ENCODE measurements at regions not wholly inside any gene's neighbourhood (a gene's known extent, or its start where the extent isn't known, plus 50 kb on each side); places are given as distances from the start of the nearest gene placed in this dataset.
A peak's percentile ranks its signal among the peaks of the same experiment; 100 is the strongest.

DNA sequence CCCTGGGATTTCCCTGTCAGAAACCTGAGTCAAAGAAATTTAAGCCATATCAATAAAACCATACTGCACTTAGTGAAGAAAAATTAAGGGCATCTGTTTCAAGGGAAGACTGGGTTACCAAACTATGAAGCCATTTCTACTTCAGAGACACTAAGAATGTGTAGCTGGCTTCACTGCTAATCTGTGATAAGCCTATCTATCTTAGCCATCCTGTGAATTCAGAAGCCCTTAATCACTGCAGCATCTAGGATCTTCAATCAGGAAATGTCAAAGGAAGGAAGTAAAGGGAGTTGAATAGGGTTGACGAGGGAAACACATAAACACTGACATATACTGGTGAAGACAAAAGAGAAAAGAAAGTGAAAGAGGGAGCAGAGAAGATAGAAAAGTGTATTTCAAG, 777.6 kb upstream of the DIAPH2 start:
- no peak for TF ChIP-seq ZSCAN20 (CRISPR knock-in tag; IDR thresholded peaks at IDR 0.05)
- no peak for TF ChIP-seq CBX8 (IDR thresholded peaks at IDR 0.05)
- no peak for TF ChIP-seq HDAC2 (IDR thresholded peaks at IDR 0.05)
- TF ChIP-seq RFX5 (IDR thresholded peaks at IDR 0.05): no peak
- TF ChIP-seq CHD4 (IDR thresholded peaks at IDR 0.05; ENCODE audit: borderline replicate concordance): no peak
- no peak for TF ChIP-seq POLR2A (IDR thresholded peaks at IDR 0.05; ENCODE audit: low read length)
- TF ChIP-seq, protein P1, sequence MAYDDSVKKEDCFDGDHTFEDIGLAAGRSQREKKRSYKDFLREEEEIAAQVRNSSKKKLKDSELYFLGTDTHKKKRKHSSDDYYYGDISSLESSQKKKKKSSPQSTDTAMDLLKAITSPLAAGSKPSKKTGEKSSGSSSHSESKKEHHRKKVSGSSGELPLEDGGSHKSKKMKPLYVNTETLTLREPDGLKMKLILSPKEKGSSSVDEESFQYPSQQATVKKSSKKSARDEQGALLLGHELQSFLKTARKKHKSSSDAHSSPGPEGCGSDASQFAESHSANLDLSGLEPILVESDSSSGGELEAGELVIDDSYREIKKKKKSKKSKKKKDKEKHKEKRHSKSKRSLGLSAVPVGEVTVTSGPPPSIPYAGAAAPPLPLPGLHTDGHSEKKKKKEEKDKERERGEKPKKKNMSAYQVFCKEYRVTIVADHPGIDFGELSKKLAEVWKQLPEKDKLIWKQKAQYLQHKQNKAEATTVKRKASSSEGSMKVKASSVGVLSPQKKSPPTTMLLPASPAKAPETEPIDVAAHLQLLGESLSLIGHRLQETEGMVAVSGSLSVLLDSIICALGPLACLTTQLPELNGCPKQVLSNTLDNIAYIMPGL (CRISPR knock-in tag; IDR thresholded peaks at IDR 0.05; ENCODE audit: borderline replicate concordance): no peak
- TF ChIP-seq HOXA7 (CRISPR knock-in tag; IDR thresholded peaks at IDR 0.05): no peak
- TF ChIP-seq RCOR1 (IDR thresholded peaks at IDR 0.05; ENCODE audit: low read depth, low read length): no peak
- TF ChIP-seq, protein P2, sequence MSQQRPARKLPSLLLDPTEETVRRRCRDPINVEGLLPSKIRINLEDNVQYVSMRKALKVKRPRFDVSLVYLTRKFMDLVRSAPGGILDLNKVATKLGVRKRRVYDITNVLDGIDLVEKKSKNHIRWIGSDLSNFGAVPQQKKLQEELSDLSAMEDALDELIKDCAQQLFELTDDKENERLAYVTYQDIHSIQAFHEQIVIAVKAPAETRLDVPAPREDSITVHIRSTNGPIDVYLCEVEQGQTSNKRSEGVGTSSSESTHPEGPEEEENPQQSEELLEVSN (IDR thresholded peaks at IDR 0.05; ENCODE audit: borderline replicate concordance, low read depth): no peak
- TF ChIP-seq GATA3 (IDR thresholded peaks at IDR 0.05; ENCODE audit: borderline replicate concordance): no peak
- TF ChIP-seq MYC (IDR thresholded peaks at IDR 0.05; ENCODE audit: borderline replicate concordance, low read length): no peak
- TF ChIP-seq SMC3 (IDR thresholded peaks at IDR 0.05): no peak
- TF ChIP-seq, protein P3, sequence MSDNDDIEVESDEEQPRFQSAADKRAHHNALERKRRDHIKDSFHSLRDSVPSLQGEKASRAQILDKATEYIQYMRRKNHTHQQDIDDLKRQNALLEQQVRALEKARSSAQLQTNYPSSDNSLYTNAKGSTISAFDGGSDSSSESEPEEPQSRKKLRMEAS (IDR thresholded peaks at IDR 0.05): no peak
- no peak for TF ChIP-seq KDM1A (IDR thresholded peaks at IDR 0.05; ENCODE audit: low read depth)
- TF ChIP-seq, protein P4, sequence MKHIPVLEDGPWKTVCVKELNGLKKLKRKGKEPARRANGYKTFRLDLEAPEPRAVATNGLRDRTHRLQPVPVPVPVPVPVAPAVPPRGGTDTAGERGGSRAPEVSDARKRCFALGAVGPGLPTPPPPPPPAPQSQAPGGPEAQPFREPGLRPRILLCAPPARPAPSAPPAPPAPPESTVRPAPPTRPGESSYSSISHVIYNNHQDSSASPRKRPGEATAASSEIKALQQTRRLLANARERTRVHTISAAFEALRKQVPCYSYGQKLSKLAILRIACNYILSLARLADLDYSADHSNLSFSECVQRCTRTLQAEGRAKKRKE (CRISPR knock-in tag; IDR thresholded peaks at IDR 0.05; ENCODE audit: low read depth): no peak
- TF ChIP-seq FOSL2 (IDR thresholded peaks at IDR 0.05): no peak
- no peak for TF ChIP-seq FOSL2 (CRISPR knock-in tag; IDR thresholded peaks at IDR 0.05)
- Histone ChIP-seq H3K27ac (no peak overlapping the region), H3K4me3 (no peak overlapping the region), H3K9me3 (no peaks in the 10 kb centered on the region), H3K4me1 (no peaks in the 10 kb centered on the region), H3K4me2 (no peak overlapping the region)
- WGBS (ENCODE audit: missing lambda C conversion rate): 0% methylated on average over 1 of the region's 1 CpG
- no peak for ATAC-seq
- ChIA-PET POLR2A (no interaction called here), CTCF (no interaction called here)
- FAIRE-seq: no peak
- no peak for DNase-seq (ENCODE audit: low read depth in 1 of 2, low spot score in 1 of 2)

DNA sequence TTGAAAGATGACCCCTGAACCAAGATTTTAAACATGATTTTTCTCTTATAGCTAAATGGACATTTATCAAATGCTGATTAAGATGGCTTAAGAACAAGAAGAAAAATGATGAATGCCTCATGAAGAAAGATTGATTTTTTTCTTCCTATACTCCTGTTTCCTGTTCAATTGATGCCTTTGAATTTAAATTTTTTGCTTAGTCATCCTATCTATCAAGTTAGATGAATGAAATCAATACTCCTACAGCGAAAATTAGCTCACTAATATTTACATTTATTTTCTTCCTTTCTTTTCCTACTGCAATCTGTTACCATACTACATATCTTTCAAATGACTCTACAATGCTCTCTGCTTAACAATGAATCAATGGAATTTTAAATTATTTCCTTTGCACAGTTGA, 773.6 kb upstream of the DIAPH2 start:
- Histone ChIP-seq H3K27ac (no peak overlapping the region), H3K9me3 (no peaks in the 10 kb centered on the region), H3K4me3 (no peak overlapping the region), H3K4me2 (no peak overlapping the region), H3K4me1 (no peaks in the 10 kb centered on the region)
- ChIA-PET CTCF (no interaction called here), POLR2A (no interaction called here)
- DNase-seq (ENCODE audit: low read depth in 1 of 2, low spot score in 1 of 2): no peak
- WGBS (ENCODE audit: missing lambda C conversion rate): 8% methylated on average over 1 of the region's 1 CpG
- ATAC-seq: no peak
- peak; percentile 32 for FAIRE-seq
- no peak for TF ChIP-seq HEYL (CRISPR knock-in tag; IDR thresholded peaks at IDR 0.05)
- TF ChIP-seq, protein P5, sequence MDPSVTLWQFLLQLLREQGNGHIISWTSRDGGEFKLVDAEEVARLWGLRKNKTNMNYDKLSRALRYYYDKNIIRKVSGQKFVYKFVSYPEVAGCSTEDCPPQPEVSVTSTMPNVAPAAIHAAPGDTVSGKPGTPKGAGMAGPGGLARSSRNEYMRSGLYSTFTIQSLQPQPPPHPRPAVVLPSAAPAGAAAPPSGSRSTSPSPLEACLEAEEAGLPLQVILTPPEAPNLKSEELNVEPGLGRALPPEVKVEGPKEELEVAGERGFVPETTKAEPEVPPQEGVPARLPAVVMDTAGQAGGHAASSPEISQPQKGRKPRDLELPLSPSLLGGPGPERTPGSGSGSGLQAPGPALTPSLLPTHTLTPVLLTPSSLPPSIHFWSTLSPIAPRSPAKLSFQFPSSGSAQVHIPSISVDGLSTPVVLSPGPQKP (IDR thresholded peaks at IDR 0.05; ENCODE audit: low read depth, low read length): no peak
- TF ChIP-seq NFE2L2 (conservative IDR thresholded peaks at IDR 0.05; ENCODE audit: low read length): 0 out of 2 replicates have a peak, but pooled peaks have one; percentile 49
- peak; percentile 54 for TF ChIP-seq MAFK (IDR thresholded peaks at IDR 0.05; ENCODE audit: partially characterized antibody)

DNA sequence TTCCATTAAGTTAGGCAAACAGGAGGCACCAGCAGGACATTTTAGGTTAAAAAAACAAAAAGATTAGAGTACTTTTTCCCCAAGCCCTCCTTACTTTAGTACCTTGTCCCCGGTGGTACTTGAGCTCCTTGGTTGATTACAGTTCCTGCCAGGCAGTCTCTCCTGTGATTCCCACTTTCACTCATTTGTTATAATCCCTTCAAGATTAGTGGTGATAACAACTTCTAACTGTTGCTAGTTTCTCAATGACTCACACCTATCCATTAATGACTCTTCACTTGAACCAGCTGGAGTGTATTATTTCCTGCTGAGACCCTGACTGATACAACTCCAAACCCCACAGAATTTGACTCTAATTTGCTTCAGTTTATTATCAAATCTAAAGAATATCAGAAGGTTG, 765.0 kb upstream of the DIAPH2 start:
- Histone ChIP-seq H3K4me3 (no peak overlapping the region), H3K4me2 (no peak overlapping the region), H3K27ac (no peak overlapping the region), H3K9me3 (no peaks in the 10 kb centered on the region), H3K4me1 (no peaks in the 10 kb centered on the region)
- FAIRE-seq (no peak), ATAC-seq (no peak), DNase-seq (ENCODE audit: low read depth in 1 of 2, low spot score in 1 of 2) (no peak)
- CTCF ChIA-PET: no interaction called here
- 6% methylated on average over 1 of the region's 1 CpG for WGBS (ENCODE audit: missing lambda C conversion rate)
- POLR2A ChIA-PET: no interaction called here
- no peak for TF ChIP-seq POLR2AphosphoS2 (conservative IDR thresholded peaks at IDR 0.05; ENCODE audit: low read length)
- TF ChIP-seq POLR2A (IDR thresholded peaks at IDR 0.05; ENCODE audit: low read length): no peak
- TF ChIP-seq EHF (CRISPR knock-in tag; IDR thresholded peaks at IDR 0.05): no peak
- TF ChIP-seq, protein P6, sequence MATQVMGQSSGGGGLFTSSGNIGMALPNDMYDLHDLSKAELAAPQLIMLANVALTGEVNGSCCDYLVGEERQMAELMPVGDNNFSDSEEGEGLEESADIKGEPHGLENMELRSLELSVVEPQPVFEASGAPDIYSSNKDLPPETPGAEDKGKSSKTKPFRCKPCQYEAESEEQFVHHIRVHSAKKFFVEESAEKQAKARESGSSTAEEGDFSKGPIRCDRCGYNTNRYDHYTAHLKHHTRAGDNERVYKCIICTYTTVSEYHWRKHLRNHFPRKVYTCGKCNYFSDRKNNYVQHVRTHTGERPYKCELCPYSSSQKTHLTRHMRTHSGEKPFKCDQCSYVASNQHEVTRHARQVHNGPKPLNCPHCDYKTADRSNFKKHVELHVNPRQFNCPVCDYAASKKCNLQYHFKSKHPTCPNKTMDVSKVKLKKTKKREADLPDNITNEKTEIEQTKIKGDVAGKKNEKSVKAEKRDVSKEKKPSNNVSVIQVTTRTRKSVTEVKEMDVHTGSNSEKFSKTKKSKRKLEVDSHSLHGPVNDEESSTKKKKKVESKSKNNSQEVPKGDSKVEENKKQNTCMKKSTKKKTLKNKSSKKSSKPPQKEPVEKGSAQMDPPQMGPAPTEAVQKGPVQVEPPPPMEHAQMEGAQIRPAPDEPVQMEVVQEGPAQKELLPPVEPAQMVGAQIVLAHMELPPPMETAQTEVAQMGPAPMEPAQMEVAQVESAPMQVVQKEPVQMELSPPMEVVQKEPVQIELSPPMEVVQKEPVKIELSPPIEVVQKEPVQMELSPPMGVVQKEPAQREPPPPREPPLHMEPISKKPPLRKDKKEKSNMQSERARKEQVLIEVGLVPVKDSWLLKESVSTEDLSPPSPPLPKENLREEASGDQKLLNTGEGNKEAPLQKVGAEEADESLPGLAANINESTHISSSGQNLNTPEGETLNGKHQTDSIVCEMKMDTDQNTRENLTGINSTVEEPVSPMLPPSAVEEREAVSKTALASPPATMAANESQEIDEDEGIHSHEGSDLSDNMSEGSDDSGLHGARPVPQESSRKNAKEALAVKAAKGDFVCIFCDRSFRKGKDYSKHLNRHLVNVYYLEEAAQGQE (IDR thresholded peaks at IDR 0.05): no peak
- TF ChIP-seq NR3C1 (IDR thresholded peaks at IDR 0.05): no peak
- no peak for TF ChIP-seq GATA3 (IDR thresholded peaks at IDR 0.05; ENCODE audit: borderline replicate concordance)
- TF ChIP-seq KDM1A (IDR thresholded peaks at IDR 0.05; ENCODE audit: low read depth): no peak
- TF ChIP-seq CEBPB (IDR thresholded peaks at IDR 0.05): no peak
- TF ChIP-seq SMC3 (IDR thresholded peaks at IDR 0.05): no peak
- TF ChIP-seq RCOR1 (IDR thresholded peaks at IDR 0.05; ENCODE audit: low read depth, low read length): no peak
- TF ChIP-seq TFCP2L1 (CRISPR knock-in tag; IDR thresholded peaks at IDR 0.05): no peak
- TF ChIP-seq ESRRA (IDR thresholded peaks at IDR 0.05; ENCODE audit: borderline replicate concordance, low read length): no peak
- TF ChIP-seq JUNB (IDR thresholded peaks at IDR 0.05): no peak
